ENCODE measurements at regions not wholly inside any gene's neighbourhood (a gene's known extent, or its start where the extent isn't known, plus 50 kb on each side); places are given as distances from the start of the nearest gene placed in this dataset.

DNA sequence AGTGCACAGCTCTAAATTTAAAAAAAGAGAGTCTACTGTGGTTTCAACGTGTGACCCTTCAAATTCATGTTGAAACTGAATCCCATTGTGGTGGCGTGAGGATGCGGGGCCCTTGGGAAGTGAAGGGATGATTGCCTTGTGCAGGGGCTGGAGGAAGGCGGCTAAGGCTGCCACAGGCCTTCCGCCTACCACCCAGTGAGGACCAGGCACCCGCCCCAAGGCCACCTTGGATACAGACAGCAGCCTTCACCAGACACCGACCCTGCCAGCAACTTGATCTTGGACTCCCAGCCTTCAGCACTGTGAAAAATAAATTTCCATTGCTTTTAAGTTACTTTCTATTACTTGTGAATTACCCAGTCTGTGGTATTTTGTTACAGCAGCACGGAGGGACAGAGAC lies 103.4 kb upstream of the TMEM18 start (continued):
- TF ChIP-seq, protein P1, sequence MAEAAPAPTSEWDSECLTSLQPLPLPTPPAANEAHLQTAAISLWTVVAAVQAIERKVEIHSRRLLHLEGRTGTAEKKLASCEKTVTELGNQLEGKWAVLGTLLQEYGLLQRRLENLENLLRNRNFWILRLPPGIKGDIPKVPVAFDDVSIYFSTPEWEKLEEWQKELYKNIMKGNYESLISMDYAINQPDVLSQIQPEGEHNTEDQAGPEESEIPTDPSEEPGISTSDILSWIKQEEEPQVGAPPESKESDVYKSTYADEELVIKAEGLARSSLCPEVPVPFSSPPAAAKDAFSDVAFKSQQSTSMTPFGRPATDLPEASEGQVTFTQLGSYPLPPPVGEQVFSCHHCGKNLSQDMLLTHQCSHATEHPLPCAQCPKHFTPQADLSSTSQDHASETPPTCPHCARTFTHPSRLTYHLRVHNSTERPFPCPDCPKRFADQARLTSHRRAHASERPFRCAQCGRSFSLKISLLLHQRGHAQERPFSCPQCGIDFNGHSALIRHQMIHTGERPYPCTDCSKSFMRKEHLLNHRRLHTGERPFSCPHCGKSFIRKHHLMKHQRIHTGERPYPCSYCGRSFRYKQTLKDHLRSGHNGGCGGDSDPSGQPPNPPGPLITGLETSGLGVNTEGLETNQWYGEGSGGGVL (tag by site-specific recombination; IDR thresholded peaks at IDR 0.05): no peak
- TF ChIP-seq ZNF791 (tag by site-specific recombination; IDR thresholded peaks at IDR 0.05): no peak
- TF ChIP-seq ZBTB26 (tag by site-specific recombination; optimal IDR thresholded peaks at IDR 0.05): no peak
- no peak for TF ChIP-seq RBAK (tag by site-specific recombination; IDR thresholded peaks at IDR 0.05)
- TF ChIP-seq, protein P2, sequence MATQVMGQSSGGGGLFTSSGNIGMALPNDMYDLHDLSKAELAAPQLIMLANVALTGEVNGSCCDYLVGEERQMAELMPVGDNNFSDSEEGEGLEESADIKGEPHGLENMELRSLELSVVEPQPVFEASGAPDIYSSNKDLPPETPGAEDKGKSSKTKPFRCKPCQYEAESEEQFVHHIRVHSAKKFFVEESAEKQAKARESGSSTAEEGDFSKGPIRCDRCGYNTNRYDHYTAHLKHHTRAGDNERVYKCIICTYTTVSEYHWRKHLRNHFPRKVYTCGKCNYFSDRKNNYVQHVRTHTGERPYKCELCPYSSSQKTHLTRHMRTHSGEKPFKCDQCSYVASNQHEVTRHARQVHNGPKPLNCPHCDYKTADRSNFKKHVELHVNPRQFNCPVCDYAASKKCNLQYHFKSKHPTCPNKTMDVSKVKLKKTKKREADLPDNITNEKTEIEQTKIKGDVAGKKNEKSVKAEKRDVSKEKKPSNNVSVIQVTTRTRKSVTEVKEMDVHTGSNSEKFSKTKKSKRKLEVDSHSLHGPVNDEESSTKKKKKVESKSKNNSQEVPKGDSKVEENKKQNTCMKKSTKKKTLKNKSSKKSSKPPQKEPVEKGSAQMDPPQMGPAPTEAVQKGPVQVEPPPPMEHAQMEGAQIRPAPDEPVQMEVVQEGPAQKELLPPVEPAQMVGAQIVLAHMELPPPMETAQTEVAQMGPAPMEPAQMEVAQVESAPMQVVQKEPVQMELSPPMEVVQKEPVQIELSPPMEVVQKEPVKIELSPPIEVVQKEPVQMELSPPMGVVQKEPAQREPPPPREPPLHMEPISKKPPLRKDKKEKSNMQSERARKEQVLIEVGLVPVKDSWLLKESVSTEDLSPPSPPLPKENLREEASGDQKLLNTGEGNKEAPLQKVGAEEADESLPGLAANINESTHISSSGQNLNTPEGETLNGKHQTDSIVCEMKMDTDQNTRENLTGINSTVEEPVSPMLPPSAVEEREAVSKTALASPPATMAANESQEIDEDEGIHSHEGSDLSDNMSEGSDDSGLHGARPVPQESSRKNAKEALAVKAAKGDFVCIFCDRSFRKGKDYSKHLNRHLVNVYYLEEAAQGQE (tag by site-specific recombination; IDR thresholded peaks at IDR 0.05): no peak
- no peak for TF ChIP-seq KLF16 (tag by site-specific recombination; IDR thresholded peaks at IDR 0.05)

- no peak for TF ChIP-seq ZNF114 (tag by site-specific recombination; IDR thresholded peaks at IDR 0.05)
- TF ChIP-seq, protein P3, sequence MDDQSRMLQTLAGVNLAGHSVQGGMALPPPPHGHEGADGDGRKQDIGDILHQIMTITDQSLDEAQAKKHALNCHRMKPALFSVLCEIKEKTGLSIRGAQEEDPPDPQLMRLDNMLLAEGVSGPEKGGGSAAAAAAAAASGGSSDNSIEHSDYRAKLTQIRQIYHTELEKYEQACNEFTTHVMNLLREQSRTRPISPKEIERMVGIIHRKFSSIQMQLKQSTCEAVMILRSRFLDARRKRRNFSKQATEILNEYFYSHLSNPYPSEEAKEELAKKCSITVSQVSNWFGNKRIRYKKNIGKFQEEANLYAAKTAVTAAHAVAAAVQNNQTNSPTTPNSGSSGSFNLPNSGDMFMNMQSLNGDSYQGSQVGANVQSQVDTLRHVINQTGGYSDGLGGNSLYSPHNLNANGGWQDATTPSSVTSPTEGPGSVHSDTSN (CRISPR knock-in tag; IDR thresholded peaks at IDR 0.05): no peak
- ChIA-PET CTCF (no interaction called here), POLR2A (no interaction called here)
- Histone ChIP-seq H3K36me3 (ENCODE audit: control insufficient read depth in 2 of 2, insufficient read depth in 1 of 2, low read length in 2 of 2) (no peaks in the 10 kb centered on the region), H3K4me1 (ENCODE audit: control insufficient read depth, insufficient read depth, low read length) (no peaks in the 10 kb centered on the region), H3K4me3 (ENCODE audit: low read depth, low read length) (no peak overlapping the region), H3K27ac (ENCODE audit: extremely low read depth, low read depth, low read length) (no peak overlapping the region), H3K9me3 (ENCODE audit: control insufficient read depth, insufficient read depth, low read depth, low read length) (no peaks in the 10 kb centered on the region; the same call in 1 of the 2 replicates)
Observed at GRCh38 chr2:780002-780401, 102.8 kb upstream of the TMEM18 start.

DNA sequence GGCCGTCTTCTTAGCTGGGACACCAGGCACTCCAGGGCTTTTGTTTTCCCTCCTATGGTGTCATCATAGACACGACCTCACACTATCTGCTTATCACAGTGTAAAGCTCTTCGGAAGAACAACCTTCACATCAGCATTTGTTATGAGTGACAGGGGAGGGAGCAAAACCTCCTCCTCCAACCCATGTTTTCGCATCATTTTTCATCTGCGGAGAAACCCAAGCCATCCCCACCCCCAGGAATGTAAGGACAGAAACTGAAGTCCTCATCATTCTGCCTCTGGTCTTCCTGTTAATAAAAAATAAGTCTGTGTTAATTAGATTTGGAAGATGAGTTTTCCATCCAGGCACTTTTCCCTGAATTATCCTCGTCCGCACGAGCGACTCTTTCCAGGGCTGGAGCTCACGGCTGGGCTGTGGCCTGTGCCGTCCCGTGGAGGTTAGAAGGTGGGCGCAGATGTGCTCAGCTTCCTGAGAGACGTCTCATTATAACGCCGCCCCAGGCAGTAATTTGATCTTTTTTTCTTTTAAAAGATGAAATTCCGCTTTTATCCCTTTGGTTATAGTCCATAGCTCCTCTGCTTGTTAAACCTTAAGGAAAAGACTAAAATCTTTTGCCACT lies 101.6 kb upstream of the TMEM18 start:
- Histone ChIP-seq H3K36me3 (ENCODE audit: control insufficient read depth in 2 of 2, insufficient read depth in 1 of 2, low read length in 2 of 2) (no peaks in the 10 kb centered on the region), H3K4me3 (ENCODE audit: low read depth, low read length) (no peak overlapping the region), H3K9me3 (ENCODE audit: control insufficient read depth, insufficient read depth, low read depth, low read length) (no peaks in the 10 kb centered on the region; the same call in 1 of the 2 replicates), H3K4me1 (ENCODE audit: control insufficient read depth, insufficient read depth, low read length) (no peaks in the 10 kb centered on the region), H3K27ac (ENCODE audit: extremely low read depth, low read depth, low read length) (no peak overlapping the region)
- CTCF ChIA-PET: no interaction called here
- POLR2A ChIA-PET: no interaction called here
- TF ChIP-seq ZNF302 (tag by site-specific recombination; IDR thresholded peaks at IDR 0.05; ENCODE audit: low read depth) (no peak), ZNF211 (tag by site-specific recombination; IDR thresholded peaks at IDR 0.05; ENCODE audit: low read depth) (no peak), ZNF560 (tag by site-specific recombination; IDR thresholded peaks at IDR 0.05; ENCODE audit: borderline replicate concordance) (no peak), ZNF248 (tag by site-specific recombination; IDR thresholded peaks at IDR 0.05) (no peak), ZNF354C (tag by site-specific recombination; IDR thresholded peaks at IDR 0.05; ENCODE audit: borderline replicate concordance, low read depth) (no peak), ZNF169 (tag by site-specific recombination; IDR thresholded peaks at IDR 0.05) (no peak)
- TF ChIP-seq, protein P2 (tag by site-specific recombination; IDR thresholded peaks at IDR 0.05): no peak
- TF ChIP-seq, protein P4, sequence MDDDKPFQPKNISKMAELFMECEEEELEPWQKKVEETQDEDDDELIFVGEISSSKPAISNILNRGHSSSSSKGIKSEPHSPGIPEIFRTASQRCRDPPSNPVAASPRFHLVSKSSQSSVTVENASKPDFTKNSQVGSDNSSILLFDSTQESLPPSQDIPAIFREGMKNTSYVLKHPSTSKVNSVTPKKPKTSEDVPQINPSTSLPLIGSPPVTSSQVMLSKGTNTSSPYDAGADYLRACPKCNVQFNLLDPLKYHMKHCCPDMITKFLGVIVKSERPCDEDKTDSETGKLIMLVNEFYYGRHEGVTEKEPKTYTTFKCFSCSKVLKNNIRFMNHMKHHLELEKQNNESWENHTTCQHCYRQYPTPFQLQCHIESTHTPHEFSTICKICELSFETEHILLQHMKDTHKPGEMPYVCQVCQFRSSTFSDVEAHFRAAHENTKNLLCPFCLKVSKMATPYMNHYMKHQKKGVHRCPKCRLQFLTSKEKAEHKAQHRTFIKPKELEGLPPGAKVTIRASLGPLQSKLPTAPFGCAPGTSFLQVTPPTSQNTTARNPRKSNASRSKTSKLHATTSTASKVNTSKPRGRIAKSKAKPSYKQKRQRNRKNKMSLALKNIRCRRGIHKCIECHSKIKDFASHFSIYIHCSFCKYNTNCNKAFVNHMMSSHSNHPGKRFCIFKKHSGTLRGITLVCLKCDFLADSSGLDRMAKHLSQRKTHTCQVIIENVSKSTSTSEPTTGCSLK (tag by site-specific recombination; IDR thresholded peaks at IDR 0.05): no peak
